Endothelial cell of umbilical vein (primary cell): ENCODE measurements at regions not wholly inside any gene's neighbourhood (a gene's known extent, or its start where the extent isn't known, plus 50 kb on each side); places are given as distances from the start of the nearest gene placed in this dataset.

Source experiments
- BruUV-seq: library from RNA; stranded (reverse); fragments of 400-500 nt; replicated peaks from 2 replicates; lab custom pipeline; 2021; lab: Mats Ljungman, UMichigan
- CTCF ChIA-PET: fragments of 300-600, 350-600 bp; sonication (Branson Sonifier 250); formaldehyde crosslinking; loops from one replicate; lab custom pipeline; 2021; ENCODE audit warnings: antibody characterized with exemption, inconsistent platforms; lab: Charles Lee
- POLR2A ChIA-PET: fragments of 300-600, 350-600 bp; sonication (Branson Sonifier 250); formaldehyde crosslinking; loops from one replicate; lab custom pipeline; 2021; ENCODE audit warnings: antibody characterized with exemption, inconsistent platforms; lab: Charles Lee
- DNase-seq: peaks from one replicate; pipeline ENCODE4 v3.0.0-alpha.2; 2011; ENCODE audit warnings: low read depth, low spot score
- FAIRE-seq: peaks from 2 replicates; lab custom pipeline; 2011; peaks lifted over from hg19 to GRCh38; lab: Jason Lieb, UNC
- H2AFZ ChIP-seq: 2 replicates; pipeline ENCODE4 v1.6.0; 2012; ENCODE audit warnings: low read depth, low read length, control low read depth, inconsistent platforms
- H3K27ac ChIP-seq: 2 replicates; pipeline ENCODE4 v1.5.1; 2011; ENCODE audit warnings: low read depth, mild to moderate bottlenecking, control low read depth, low read length, moderate library complexity; ENCODE audit not compliant: insufficient read depth
- H3K27me3 ChIP-seq, 2 experiments: 2 replicates each; pipeline versions ENCODE4 v1.6.0 to v1.6.1; 2011; ENCODE audit warnings: low read length in 2 of 2, mixed read lengths in 1 of 2; ENCODE audit not compliant: control insufficient read depth in 2 of 2, insufficient read depth in 2 of 2
- H3K36me3 ChIP-seq, 2 experiments: 2 replicates in 1 of 2; 3 replicates in 1 of 2; pipeline ENCODE4 v1.5.1; 2011; ENCODE audit warnings: low read length in 2 of 2, mild to moderate bottlenecking in 1 of 2, moderate library complexity in 1 of 2; ENCODE audit not compliant: control insufficient read depth in 2 of 2, insufficient read depth in 2 of 2; ENCODE audit errors: extremely low read depth in 1 of 2
- H3K4me1 ChIP-seq: 3 replicates; pipeline ENCODE4 v1.5.1; 2011; ENCODE audit warnings: mild to moderate bottlenecking, low read length; ENCODE audit not compliant: control insufficient read depth, insufficient read depth; ENCODE audit errors: extremely low read depth
- H3K4me2 ChIP-seq: 2 replicates; pipeline ENCODE4 v1.6.1; 2011; ENCODE audit warnings: low read length, control low read depth, mixed read lengths; ENCODE audit not compliant: insufficient read depth
- H3K4me3 ChIP-seq, 3 experiments: fragments of 200-600 bp in 1 of 3; sonication (generic), shearing (Covaris generic) in 1 of 3; replicated peaks in 1 of 3; 2 replicates each; pipeline ENCODE4 v1.5.1; 2011 to 2016; ENCODE audit warnings: control low read depth in 3 of 3, low read length in 3 of 3, mild to moderate bottlenecking in 2 of 3, inconsistent platforms in 1 of 3, low read depth in 1 of 3, moderate library complexity in 1 of 3; ENCODE audit not compliant: insufficient read depth in 1 of 3
- H3K79me2 ChIP-seq: 2 replicates; pipeline ENCODE4 v1.6.0; 2012; ENCODE audit warnings: low read length, inconsistent platforms; ENCODE audit not compliant: control insufficient read depth, insufficient read depth
- H3K9ac ChIP-seq: replicated peaks from 2 replicates; pipeline ENCODE3; 2011; ENCODE audit warnings: low read length, control low read depth; ENCODE audit not compliant: insufficient read depth; ENCODE audit errors: extremely low read depth
- H3K9me1 ChIP-seq: replicated peaks from 3 replicates; pipeline ENCODE4 v1.6.0; 2011; ENCODE audit warnings: mild to moderate bottlenecking, low read length; ENCODE audit not compliant: control insufficient read depth, insufficient read depth; ENCODE audit errors: extremely low read depth
- H3K9me3 ChIP-seq: replicated peaks from 2 replicates; pipeline ENCODE4 v1.5.1; 2012; ENCODE audit warnings: low read length, inconsistent platforms; ENCODE audit not compliant: control insufficient read depth, insufficient read depth
- H4K20me1 ChIP-seq: replicated peaks from 2 replicates; pipeline ENCODE3; 2011; ENCODE audit warnings: mild to moderate bottlenecking, low read length; ENCODE audit not compliant: control insufficient read depth, insufficient read depth; ENCODE audit errors: extremely low read depth
- CTCF ChIP-seq, 2 donors: IDR thresholded peaks; 1 replicate in 1 of 2; 2 replicates in 1 of 2; pipeline ENCODE4 v1.5.1; 2011; ENCODE audit warnings: low read length in 2 of 2, mild to moderate bottlenecking in 2 of 2, moderate library complexity in 2 of 2, control low read depth in 1 of 2, inconsistent platforms in 1 of 2, low read depth in 1 of 2; ENCODE audit not compliant: insufficient read depth in 1 of 2; ENCODE audit errors: extremely low read depth in 1 of 2
- EZH2 ChIP-seq: IDR thresholded peaks from 2 replicates; pipeline ENCODE4 v1.6.1; 2012; ENCODE audit warnings: borderline replicate concordance, low read depth, mild to moderate bottlenecking, moderate library complexity, low read length, inconsistent platforms; ENCODE audit not compliant: severe bottlenecking
- FOS ChIP-seq: IDR thresholded peaks from 2 replicates; pipeline ENCODE4 v1.6.1; 2011; ENCODE audit warnings: mild to moderate bottlenecking, low read length, moderate library complexity, borderline replicate concordance; ENCODE audit not compliant: insufficient read depth
- GATA2 ChIP-seq: IDR thresholded peaks from 2 replicates; pipeline ENCODE4 v1.7.0; 2011; ENCODE audit warnings: low read depth, mild to moderate bottlenecking, moderate library complexity, mixed read lengths, low read length; ENCODE audit not compliant: insufficient read length, insufficient read depth
- JUN ChIP-seq: IDR thresholded peaks from 2 replicates; pipeline ENCODE4 v1.6.1; 2011; ENCODE audit warnings: borderline replicate concordance, low read depth; ENCODE audit not compliant: insufficient read length, insufficient read depth
- MYC ChIP-seq: IDR thresholded peaks from one replicate; pipeline ENCODE4 v1.6.1; 2011; ENCODE audit warnings: mild to moderate bottlenecking, low read depth, low read length
- POLR2A ChIP-seq: IDR thresholded peaks from 2 replicates; pipeline ENCODE4 v1.6.1; 2012; ENCODE audit warnings: low read depth, mild to moderate bottlenecking, control low read depth, low read length
- POLR2AphosphoS5 ChIP-seq: IDR thresholded peaks from 2 replicates; pipeline ENCODE4 v1.6.1; 2012; ENCODE audit warnings: low read depth, mild to moderate bottlenecking, control low read depth, low read length, moderate library complexity; ENCODE audit not compliant: insufficient read depth
- dilution Hi-C: fragments of 300-500 bp; cut with MboI; formaldehyde crosslinking; loops from one replicate; pipeline ENCODE4 v1.15.0; 2019; ENCODE audit warnings: low sequenced_read_pairs; ENCODE audit not compliant: extremely low pct_ligation_motif_present
- intact Hi-C: fragments of 100-400 bp; cut with micrococcal nuclease; formaldehyde crosslinking; loops from one replicate; pipeline ENCODE4 v1.10.0; 2022
- TF ChIP-seq, protein P1 (sequence below): IDR thresholded peaks from 2 replicates; pipeline ENCODE4 v1.6.1; 2011; ENCODE audit not compliant: insufficient read depth, insufficient read length

- Histone ChIP-seq H3K36me3 (no peaks in the 10 kb centered on the region), H3K27me3 (no peaks in the 10 kb centered on the region), H3K79me2 (no peaks in the 10 kb centered on the region), H2AFZ (no peak overlapping the region), H4K20me1 (no peaks in the 10 kb centered on the region), H3K4me1 (no peaks in the 10 kb centered on the region), H3K4me2 (no peak overlapping the region), H3K9me3 (peaks cover 2% of the 10 kb centered on the region), H3K27ac (no peak overlapping the region), H3K9me1 (no peaks in the 10 kb centered on the region), H3K4me3 (no peak overlapping the region), H3K9ac (no peak overlapping the region)
- no TSS peak for BruUV-seq
- dilution Hi-C loops (no loop called here), intact Hi-C loops (no loop called here)
- DNase-seq (no peak), FAIRE-seq (no peak)
- CTCF ChIA-PET = no interaction called here
- TF ChIP-seq POLR2AphosphoS5 (no peak), GATA2 (no peak), POLR2A (no peak), JUN (no peak), FOS (no peak), EZH2 (no peak), CTCF (IDR thresholded peaks at IDR 0.05; ENCODE audit: extremely low read depth in 1 of 2, insufficient read depth in 1 of 2, low read depth in 1 of 2, low read length in 2 of 2) (no peak), MYC (no peak)
- TF ChIP-seq, protein P1, sequence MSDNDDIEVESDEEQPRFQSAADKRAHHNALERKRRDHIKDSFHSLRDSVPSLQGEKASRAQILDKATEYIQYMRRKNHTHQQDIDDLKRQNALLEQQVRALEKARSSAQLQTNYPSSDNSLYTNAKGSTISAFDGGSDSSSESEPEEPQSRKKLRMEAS = no peak
- POLR2A ChIA-PET = no interaction called here
Measured at GRCh38 chr3:18635215-18635614, 210.1 kb upstream of the SATB1 start.
